ENCODE measurements at regions not wholly inside any gene's neighbourhood (a gene's known extent, or its start where the extent isn't known, plus 50 kb on each side); places are given as distances from the start of the nearest gene placed in this dataset.

DNA sequence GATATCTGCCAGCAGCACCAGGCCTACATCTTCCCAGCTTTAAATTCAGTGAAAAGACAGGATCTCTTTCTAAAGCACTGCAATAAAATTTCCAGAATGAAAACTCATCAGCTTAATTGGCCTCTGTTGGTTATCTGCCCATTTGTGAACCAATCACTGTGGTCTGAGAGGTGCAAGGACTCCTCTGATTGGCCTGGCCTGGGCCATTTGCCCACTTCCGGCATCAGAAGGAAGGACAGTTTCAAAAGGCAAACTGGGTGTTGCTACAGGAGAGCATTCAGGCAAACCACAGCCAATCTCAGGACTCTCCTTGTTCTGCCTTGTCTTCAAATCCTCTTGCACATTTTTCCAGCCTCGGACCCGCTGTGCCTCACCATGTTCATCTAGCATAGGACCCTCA is 163.9 kb upstream of the CCDC150 start:
- in situ Hi-C loops (cut with MboI; ENCODE audit: low sequenced_read_pairs), result no loop called here

DNA sequence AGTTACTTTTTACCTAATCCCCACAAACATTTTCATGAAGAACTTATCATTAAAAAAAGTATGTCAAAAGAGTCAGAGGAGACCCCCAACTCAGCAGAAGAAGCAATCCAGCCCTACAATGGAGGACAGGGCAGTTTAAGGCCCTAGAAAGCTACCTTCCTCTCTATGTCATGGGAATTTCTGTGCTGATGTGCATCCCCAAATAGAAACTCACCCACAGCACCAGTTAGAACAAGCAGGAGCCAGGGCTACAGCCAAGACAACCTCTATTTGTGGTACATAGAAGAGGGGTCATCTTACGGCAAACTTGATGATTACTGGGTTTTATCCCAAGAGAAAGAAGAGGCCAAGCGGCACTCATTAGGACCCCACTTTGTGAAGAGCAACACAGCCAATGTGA is 160.9 kb upstream of the CCDC150 start:
- in situ Hi-C loops (cut with MboI; ENCODE audit: low sequenced_read_pairs), result no loop called here

DNA sequence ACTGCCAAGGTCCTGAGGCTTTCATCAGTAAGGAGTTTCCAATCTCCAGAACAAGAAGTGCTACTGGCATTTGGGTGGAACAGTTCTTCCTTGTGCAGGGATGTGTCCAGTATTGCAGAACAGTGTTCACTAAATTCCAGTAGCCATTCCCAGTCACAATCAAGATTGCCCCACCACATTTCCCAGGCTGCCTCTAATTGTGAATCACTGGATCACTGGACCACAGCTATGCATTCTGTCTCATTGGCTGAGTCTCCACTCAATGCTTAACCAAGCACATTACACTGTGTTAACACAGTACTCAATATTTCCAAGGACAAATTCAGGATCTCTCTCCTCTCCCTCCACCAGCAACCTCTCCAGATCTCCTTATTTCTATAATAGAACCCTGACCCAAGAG is 160.2 kb upstream of the CCDC150 start:
- in situ Hi-C loops (cut with MboI; ENCODE audit: low sequenced_read_pairs), result no loop called here

GRCh38 chr2:196480653-196481323 is 158.7 kb upstream of the CCDC150 start:
- in situ Hi-C loops (cut with MboI; ENCODE audit: low sequenced_read_pairs), result no loop called here

- in situ Hi-C loops (cut with MboI; ENCODE audit: low sequenced_read_pairs), result no loop called here
Measured at GRCh38 chr2:196481324-196481697, 158.2 kb upstream of the CCDC150 start.

DNA sequence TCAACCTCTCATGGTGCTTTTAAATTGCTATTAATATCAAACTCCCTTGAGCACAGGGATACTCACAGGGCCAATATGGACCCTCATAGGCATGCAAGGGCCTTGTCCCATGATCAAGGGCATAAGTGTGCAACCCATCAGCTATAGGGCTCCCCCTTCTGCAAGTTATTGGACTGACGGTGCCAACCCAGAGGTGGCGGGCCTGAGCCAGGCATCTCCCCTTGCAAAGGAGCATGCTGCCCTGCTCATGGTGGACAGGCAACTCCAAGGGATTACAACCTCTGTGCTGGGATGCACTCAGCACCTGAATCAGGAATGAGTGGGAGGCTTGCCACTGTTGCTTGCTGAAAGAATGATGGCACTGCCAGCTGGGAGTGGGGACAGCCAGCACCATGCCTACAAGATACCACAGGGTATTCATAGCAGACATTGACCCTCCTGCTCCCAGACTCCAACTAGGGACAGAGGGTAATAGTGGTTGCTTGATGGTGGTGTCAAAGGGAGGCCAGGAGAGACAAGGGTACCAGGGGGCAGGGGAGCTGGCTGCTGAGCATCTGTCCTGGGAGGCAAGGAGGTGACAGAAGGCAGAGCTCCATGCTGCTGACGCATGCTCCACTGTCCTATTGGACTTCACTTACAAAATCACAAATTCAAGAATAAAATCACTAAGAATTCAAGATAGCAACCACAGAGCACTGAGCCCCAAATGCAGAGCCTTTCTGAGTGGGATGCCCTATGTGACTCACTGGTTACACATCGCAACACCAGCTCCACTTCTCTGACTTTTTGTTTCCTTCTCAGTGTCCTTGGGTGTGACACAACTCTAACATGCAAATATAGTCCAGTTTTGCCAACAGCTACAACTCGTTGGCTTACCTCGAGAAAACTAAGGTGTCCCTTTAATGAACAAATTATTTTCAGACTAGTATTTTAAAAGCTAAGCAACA is 157.1 kb upstream of the CCDC150 start:
- in situ Hi-C loops (cut with MboI; ENCODE audit: low sequenced_read_pairs), result no loop called here

- in situ Hi-C loops (cut with MboI; ENCODE audit: low sequenced_read_pairs), result no loop called here
Measured at GRCh38 chr2:196486146-196486545, 153.4 kb upstream of the CCDC150 start.

- in situ Hi-C loops (cut with MboI; ENCODE audit: low sequenced_read_pairs), result no loop called here
Measured at GRCh38 chr2:196487417-196487816, 152.1 kb upstream of the CCDC150 start.

- in situ Hi-C loops (cut with MboI; ENCODE audit: low sequenced_read_pairs), result no loop called here
Measured at GRCh38 chr2:196489371-196489770, 150.1 kb upstream of the CCDC150 start.

GRCh38 chr2:196492946-196493345 is 146.6 kb upstream of the CCDC150 start:
- in situ Hi-C loops (cut with MboI; ENCODE audit: low sequenced_read_pairs), result no loop called here

GRCh38 chr2:196498962-196499361 is 140.6 kb upstream of the CCDC150 start:
- in situ Hi-C loops (cut with MboI; ENCODE audit: low sequenced_read_pairs), result no loop called here

GRCh38 chr2:196499686-196500085 is 139.8 kb upstream of the CCDC150 start:
- in situ Hi-C loops (cut with MboI; ENCODE audit: low sequenced_read_pairs), result no loop called here

DNA sequence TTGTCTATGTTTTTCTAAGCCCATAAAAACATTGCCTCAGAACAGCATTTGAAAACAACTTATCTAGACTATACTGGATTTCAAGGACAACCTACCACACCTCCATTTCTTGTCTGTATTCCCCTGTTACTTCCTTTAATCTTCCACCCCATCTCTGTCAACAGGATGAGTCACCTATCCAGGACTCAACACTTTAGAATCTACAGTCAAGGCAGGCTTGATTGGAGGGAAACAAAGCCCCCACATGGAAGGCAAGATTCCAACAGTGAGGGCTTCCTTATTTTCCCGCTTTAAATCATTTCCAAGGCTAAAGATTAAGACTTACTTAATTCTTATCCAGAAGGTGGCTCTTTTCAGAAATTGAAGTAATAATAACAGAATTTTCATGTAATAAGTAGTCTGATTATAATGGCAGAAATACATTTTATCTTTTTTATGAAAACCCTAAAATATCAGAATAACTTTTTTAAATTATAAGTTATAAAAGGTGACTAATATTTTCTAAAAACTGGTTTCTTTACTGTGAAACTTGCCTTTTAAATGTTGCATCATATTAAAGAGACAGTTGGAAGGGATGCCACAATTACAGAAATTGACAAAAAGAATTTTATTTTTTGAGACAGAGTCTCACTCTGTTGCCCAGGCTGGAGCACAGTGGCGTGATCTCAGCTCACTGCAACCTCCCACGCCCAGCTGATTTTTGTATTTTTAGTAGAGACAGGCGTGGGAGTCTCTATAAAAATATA is 138.7 kb upstream of the CCDC150 start:
- in situ Hi-C loops (cut with MboI; ENCODE audit: low sequenced_read_pairs), result no loop called here

- in situ Hi-C loops (cut with MboI; ENCODE audit: low sequenced_read_pairs), result no loop called here
Measured at GRCh38 chr2:196501836-196502235, 137.7 kb upstream of the CCDC150 start.

DNA sequence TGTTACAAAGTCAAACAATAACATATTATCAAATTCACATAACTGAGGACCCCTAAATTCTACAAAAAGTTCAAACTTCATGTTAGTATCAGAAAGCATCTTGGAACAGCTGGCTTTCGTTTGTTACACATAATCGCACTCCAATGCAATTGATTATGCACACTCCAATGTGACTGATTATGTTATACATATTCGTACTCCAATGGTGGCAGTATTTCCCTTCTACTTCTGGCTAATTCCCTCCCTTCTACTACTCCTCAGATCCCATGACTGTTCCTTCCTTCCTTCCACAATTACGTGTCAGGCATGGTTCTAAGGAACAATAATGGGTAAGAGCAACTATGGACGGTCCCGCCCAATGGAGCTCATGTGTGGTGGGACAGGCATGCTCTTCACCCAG is 137.1 kb upstream of the CCDC150 start:
- in situ Hi-C loops (cut with MboI; ENCODE audit: low sequenced_read_pairs), result no loop called here

GRCh38 chr2:196503398-196503797 is 136.1 kb upstream of the CCDC150 start:
- in situ Hi-C loops (cut with MboI; ENCODE audit: low sequenced_read_pairs), result no loop called here

DNA sequence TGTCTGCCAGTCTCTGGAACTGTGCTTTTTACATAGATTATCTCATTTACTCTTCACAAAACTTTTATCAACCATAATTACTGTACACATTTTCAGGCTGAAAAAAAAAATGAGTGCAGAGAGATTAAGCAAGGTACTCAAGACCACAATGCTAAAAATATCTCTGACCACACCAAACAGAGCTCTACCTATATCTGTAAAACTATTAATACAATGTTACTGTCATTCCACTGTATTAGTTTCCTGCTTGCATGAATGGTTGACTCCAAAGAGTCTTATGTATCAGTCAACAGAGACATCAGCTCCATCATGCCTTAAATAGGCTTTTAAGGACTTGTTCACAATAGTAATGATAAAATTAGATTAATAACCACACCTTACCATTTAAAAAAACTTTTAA is 134.7 kb upstream of the CCDC150 start:
- in situ Hi-C loops (cut with MboI; ENCODE audit: low sequenced_read_pairs), result no loop called here

- in situ Hi-C loops (cut with MboI; ENCODE audit: low sequenced_read_pairs), result no loop called here
Measured at GRCh38 chr2:196510246-196510645, 129.3 kb upstream of the CCDC150 start.

- in situ Hi-C loops (cut with MboI; ENCODE audit: low sequenced_read_pairs), result no loop called here
Measured at GRCh38 chr2:196511258-196512168, 128.0 kb upstream of the CCDC150 start.

DNA sequence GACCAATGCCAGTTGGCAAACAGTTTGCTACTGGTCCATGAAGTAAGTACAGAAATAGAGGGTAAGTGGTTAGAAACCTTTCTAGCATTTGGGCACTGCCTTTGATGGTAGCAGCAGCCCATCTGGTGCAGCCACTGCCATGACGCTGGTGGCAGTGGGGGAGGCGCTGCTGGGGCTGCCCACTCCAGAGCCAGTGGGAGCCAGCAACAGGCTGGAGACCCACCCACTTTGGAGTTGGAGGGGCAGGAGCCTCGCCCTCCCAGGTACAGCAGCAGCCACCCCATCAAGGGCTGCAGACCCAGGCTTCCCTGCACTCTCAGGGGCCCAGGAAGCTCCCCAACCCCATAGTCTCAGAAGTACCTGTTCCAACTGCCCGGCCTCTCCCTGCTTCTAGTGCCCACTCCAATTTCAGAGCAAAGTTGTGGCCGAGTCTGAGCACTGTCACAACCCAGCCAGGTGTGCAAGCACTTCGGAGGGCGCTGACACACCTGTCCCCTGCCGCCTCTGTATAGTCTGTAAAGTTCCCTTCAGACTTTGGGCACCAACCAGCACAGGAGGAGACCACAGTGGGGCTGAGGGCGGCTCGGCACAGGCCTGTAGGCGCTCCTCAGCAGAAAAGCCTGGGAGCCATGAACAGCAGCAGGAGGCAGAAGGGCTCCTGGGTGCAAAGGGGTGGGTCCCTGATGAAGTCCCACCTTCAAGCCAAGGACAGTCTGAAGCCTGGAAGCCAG is 125.6 kb upstream of the CCDC150 start:
- in situ Hi-C loops (cut with MboI; ENCODE audit: low sequenced_read_pairs), result no loop called here
